ENCODE measurements at regions not wholly inside any gene's neighbourhood (a gene's known extent, or its start where the extent isn't known, plus 50 kb on each side); places are given as distances from the start of the nearest gene placed in this dataset.
A peak's percentile ranks its signal among the peaks of the same experiment; 100 is the strongest.

DNA sequence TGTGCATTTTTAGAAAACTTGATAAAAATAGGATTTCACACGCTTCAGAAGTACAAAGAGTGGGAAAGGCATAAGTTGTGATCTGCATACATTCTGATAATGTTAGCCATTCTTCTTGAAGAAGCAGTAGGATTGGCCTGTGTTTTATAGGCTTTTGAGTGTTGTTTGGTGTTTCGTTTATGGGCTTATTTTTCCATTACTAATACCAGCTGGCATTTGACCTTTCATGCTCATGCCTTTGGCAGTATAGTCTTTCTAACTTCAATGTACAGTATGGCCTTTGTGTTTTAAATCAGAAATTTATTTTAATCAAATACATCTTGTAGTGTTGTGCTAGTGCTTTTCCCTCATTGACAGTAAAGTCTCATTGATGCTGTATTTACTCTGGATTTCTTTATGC lies 51.5 kb upstream of the SLC4A4 start:
- TF ChIP-seq EZH2 (IDR thresholded peaks at IDR 0.05; ENCODE audit: insufficient read depth, poor library complexity, severe bottlenecking) (no peak), EZH2phosphoT487 (IDR thresholded peaks at IDR 0.05; ENCODE audit: insufficient read depth, low read depth) (no peak)

DNA sequence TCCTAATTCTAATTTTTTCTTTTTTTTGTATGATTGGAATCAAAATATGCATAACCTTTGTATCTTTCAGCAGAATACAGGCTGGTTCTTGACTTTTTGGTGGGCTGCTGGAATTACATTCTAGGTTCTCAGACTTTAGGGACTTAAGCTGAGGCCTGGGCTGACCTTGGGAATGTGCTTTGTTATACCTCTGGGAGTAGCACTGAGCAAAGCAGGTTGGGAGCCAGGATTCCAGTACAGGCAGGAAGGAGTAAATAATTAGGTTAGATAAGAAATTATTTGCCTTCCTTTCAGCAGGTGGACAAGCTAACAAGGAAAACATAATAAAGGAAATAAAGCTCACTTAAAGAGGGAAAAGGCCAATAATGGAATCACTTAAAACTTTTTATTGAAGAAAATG lies 49.9 kb upstream of the SLC4A4 start:
- H3K79me2 ChIP-seq (ENCODE audit: insufficient read depth) = no peaks in the 10 kb centered on the region
- H3K4me1 ChIP-seq (ENCODE audit: insufficient read depth) = peaks cover 44% of the 10 kb centered on the region
- H3K27ac ChIP-seq = no peak overlapping the region
- H3F3A ChIP-seq (ENCODE audit: insufficient read depth) = peaks cover 26% of the 10 kb centered on the region
- in situ Hi-C loops (cut with MboI) = no loop called here
- no peaks in the 10 kb centered on the region for H3K27me3 ChIP-seq (replicated peaks; ENCODE audit: insufficient read depth)
- H3K9ac ChIP-seq = no peak overlapping the region
- H3K9me3 ChIP-seq (ENCODE audit: low read depth) = no peaks in the 10 kb centered on the region
- no peaks in the 10 kb centered on the region for H3K36me3 ChIP-seq (ENCODE audit: low read depth)
- DNase-seq = no peak
- no peak overlapping the region for H3K4me3 ChIP-seq
- H3K9me2 ChIP-seq (ENCODE audit: insufficient read depth) = no peaks in the 10 kb centered on the region
- no peaks in the 10 kb centered on the region for H4K20me1 ChIP-seq (ENCODE audit: insufficient read depth)
- TF ChIP-seq EZH2phosphoT487 (IDR thresholded peaks at IDR 0.05; ENCODE audit: insufficient read depth, low read depth) (no peak), EZH2 (IDR thresholded peaks at IDR 0.05; ENCODE audit: insufficient read depth, poor library complexity, severe bottlenecking) (no peak)
- no peak overlapping the region for H3K4me2 ChIP-seq (ENCODE audit: unreplicated experiment)
- no peak overlapping the region for H2AFZ ChIP-seq

More for the DNA sequence above, 51.5 kb upstream of the SLC4A4 start:
- Histone ChIP-seq H3K4me2 (ENCODE audit: unreplicated experiment) (peak overlapping the region; percentile 0), H3K36me3 (ENCODE audit: low read depth) (no peaks in the 10 kb centered on the region), H3K9me3 (ENCODE audit: low read depth) (no peaks in the 10 kb centered on the region), H3F3A (ENCODE audit: insufficient read depth) (peaks cover 25% of the 10 kb centered on the region), H3K27me3 (replicated peaks; ENCODE audit: insufficient read depth) (no peaks in the 10 kb centered on the region), H2AFZ (no peak overlapping the region), H3K9ac (no peak overlapping the region), H4K20me1 (ENCODE audit: insufficient read depth) (no peaks in the 10 kb centered on the region), H3K9me2 (ENCODE audit: insufficient read depth) (no peaks in the 10 kb centered on the region), H3K4me3 (no peak overlapping the region), H3K79me2 (ENCODE audit: insufficient read depth) (no peaks in the 10 kb centered on the region), H3K4me1 (ENCODE audit: insufficient read depth) (peaks cover 36% of the 10 kb centered on the region), H3K27ac (no peak overlapping the region)
- 53 to 54% methylated on average over 2 of the region's 2 CpGs for WGBS, 2 experiments (ENCODE audit: low coverage in 1 of 2, low lambda C conversion rate in 2 of 2, missing lambda C conversion rate in 2 of 2)
- in situ Hi-C loops (cut with MboI) = no loop called here
- DNase-seq = peak; percentile 49

All from GM23248 (cell line).